Heart right ventricle (tissue), 16 donors: ENCODE measurements at regions not wholly inside any gene's neighbourhood (a gene's known extent, or its start where the extent isn't known, plus 50 kb on each side); places are given as distances from the start of the nearest gene placed in this dataset.

ENCODE experiments used
- ATAC-seq, 8 donors: fragments of 200-7000 bp; cut with Tn5 transposase; one replicate each; pipeline ENCODE4 v1.9.1; 2020; ENCODE audit warnings: mild to moderate bottlenecking in 8 of 8, moderate library complexity in 8 of 8, moderate number of reproducible peaks in 1 of 8
- DNase-seq, 2 donors: peaks; one replicate each; pipeline ENCODE4 v3.0.0-alpha.2; 2020
- H3K27ac ChIP-seq, 10 donors: fragments of 200-600 bp; sonication (generic) in 2 of 10; one replicate each; pipeline versions ENCODE4 v1.5.0 to v1.8.0; 2020 to 2022; ENCODE audit warnings: mild to moderate bottlenecking in 3 of 10
- H3K27me3 ChIP-seq, 7 donors: fragments of 200-600 bp; one replicate each; pipeline ENCODE4 v1.8.0; 2021 to 2022; ENCODE audit warnings: mild to moderate bottlenecking in 2 of 7
- H3K36me3 ChIP-seq, 9 donors: fragments of 200-600 bp; sonication (generic) in 1 of 9; one replicate each; pipeline versions ENCODE4 v1.5.0 to v1.8.0; 2020 to 2022; ENCODE audit warnings: mild to moderate bottlenecking in 2 of 9
- H3K4me1 ChIP-seq, 9 donors: fragments of 200-600 bp; sonication (generic) in 1 of 9; one replicate each; pipeline versions ENCODE4 v1.5.0 to v1.8.0; 2020 to 2022; ENCODE audit warnings: mild to moderate bottlenecking in 4 of 9
- H3K4me3 ChIP-seq, 10 donors: fragments of 200-600 bp; sonication (generic) in 2 of 10; one replicate each; pipeline versions ENCODE4 v1.5.0 to v1.8.0; 2020 to 2022; ENCODE audit warnings: mild to moderate bottlenecking in 7 of 10, moderate library complexity in 2 of 10
- H3K9me3 ChIP-seq, 11 donors: fragments of 200-600 bp in 10 of 11; sonication (generic) in 2 of 11; one replicate each; pipeline versions ENCODE4 v1.5.0 to v1.8.0; 2013 to 2022; ENCODE audit warnings: mild to moderate bottlenecking in 2 of 11, control low read depth in 1 of 11, moderate library complexity in 1 of 11
- CTCF ChIP-seq, 9 donors: fragments of 200-600 bp; sonication (generic) in 2 of 9; IDR thresholded peaks; one replicate each; pipeline versions ENCODE4 v1.5.0 to v1.8.0; 2021 to 2022; ENCODE audit warnings: antibody characterized with exemption in 9 of 9, mild to moderate bottlenecking in 5 of 9, moderate library complexity in 1 of 9
- WGBS, 2 donors: extraction: QIAGEN DNeasy Blood & Tissue Kit; methylation state at CpG; one replicate each; pipeline ENCODE4 v1.1.7; 2013; ENCODE audit warnings: inconsistent platforms in 1 of 2; 5-methylcytosine and 5-hydroxymethylcytosine counted together
- intact Hi-C, 10 donors: fragments of 100-400 bp; cut with DNase I; formaldehyde crosslinking; loops; one replicate each; pipeline versions ENCODE4 v1.11.1 to v1.14.2; 2022
- donor health status: Arrhythmogenic right ventricular cardiomyopathy.
- donor health status: ischemic (EF 13 %, LVEDD 7.1; RV severe dilation, severe dysfunction).
- donor health status: healthy with polysubstance abuse.
- donor health status: DM: no; HTN: yes; CAD: no.
- donor health status: DM: no; HTN: no; CAD: no.
- donor health status: ischemic (EF 25% LVEDD 6.9; RV normal size, moderate dysfunction).
- donor health status: ischemic (EF 25% LVEDD 5.7; RV mildly dilated, moderate dysfunction).
- donor health status: healthy.
- donor health status: DM: yes; HTN: yes; CAD: no.
- donor health status: Ischemic cardiomyopathy.
- donor health status: ischemic (EF 35%, LVEDD 5.7; RV mildly dilated, moderate dysfunction).
- donor health status: nonischemic (EF 11% LVEDD 7.7; RV severe dilation, severe dysfunction).
- donor health status: DM: yes; HTN: yes; CAD: no.
- donor health status: PGD.
- donor health status: ischemic (EF 29% LVEDD 5.4; RV normal size, mild dysfunction).
- donor health status: nonischemic (EF 23%, LVEDD 6.1; RV moderate dilation, normal function).

DNA sequence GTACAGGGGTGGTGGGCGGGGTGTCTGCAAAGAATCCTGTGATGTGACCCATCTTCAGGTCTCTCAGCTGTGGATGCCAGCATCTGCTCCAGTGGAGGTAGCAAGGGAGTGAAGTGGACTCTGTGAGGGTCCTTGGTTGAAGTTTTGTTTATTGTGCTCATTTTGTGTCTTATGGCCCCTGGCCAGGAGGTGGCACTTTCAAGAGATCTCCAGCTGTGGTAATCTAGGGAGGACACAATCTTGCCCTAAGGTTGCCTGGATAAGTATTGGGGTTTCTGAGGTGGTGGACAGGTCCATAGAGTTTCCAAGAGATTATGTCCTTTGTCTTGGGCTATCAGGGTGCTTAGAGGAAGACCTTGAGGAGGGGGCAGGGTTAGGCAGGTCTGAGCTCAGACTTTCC is 260.7 kb downstream of the CCDC59 start:
- intact Hi-C loops = no loop called here
- H3K4me3 ChIP-seq = no peak overlapping the region
- H3K36me3 ChIP-seq = no peaks in the 10 kb centered on the region
- no peak for DNase-seq
- WGBS, 2 donors = 37 to 86% methylated on average over 1 of the region's 1 CpG
- H3K9me3 ChIP-seq = peaks cover 0 to 24% (median 0%) of the 10 kb centered on the region in 11 donors
- no peak overlapping the region for H3K27ac ChIP-seq
- no peaks in the 10 kb centered on the region for H3K27me3 ChIP-seq
- H3K4me1 ChIP-seq = no peaks in the 10 kb centered on the region
- no peak for TF ChIP-seq CTCF (IDR thresholded peaks at IDR 0.05)
- ATAC-seq = no peak

- Histone ChIP-seq H3K36me3 (no peaks in the 10 kb centered on the region), H3K9me3 (peaks cover 0 to 36% (median 2%) of the 10 kb centered on the region in 11 donors), H3K27ac (no peak overlapping the region), H3K4me1 (no peaks in the 10 kb centered on the region), H3K4me3 (no peak overlapping the region), H3K27me3 (no peaks in the 10 kb centered on the region)
- ATAC-seq = no peak
- intact Hi-C loops = no loop called here
- TF ChIP-seq CTCF (IDR thresholded peaks at IDR 0.05) = no peak
- no peak for DNase-seq
- WGBS, 2 donors = 88 to 93% methylated on average over 1 of the region's 1 CpG
Observed at GRCh38 chr12:82090165-82090564, 268.0 kb downstream of the CCDC59 start.

GRCh38 chr12:82089369-82090121 is 268.6 kb downstream of the CCDC59 start:
- ATAC-seq = no peak
- no peak for DNase-seq
- Histone ChIP-seq H3K36me3 (no peaks in the 10 kb centered on the region), H3K9me3 (peaks cover 0 to 41% (median 6%) of the 10 kb centered on the region in 11 donors), H3K4me3 (no peak overlapping the region), H3K27me3 (no peaks in the 10 kb centered on the region), H3K4me1 (no peaks in the 10 kb centered on the region), H3K27ac (no peak overlapping the region)
- no peak for TF ChIP-seq CTCF (IDR thresholded peaks at IDR 0.05)
- intact Hi-C loops = no loop called here
- WGBS, 2 donors = 72 to 76% methylated on average over 7 of the region's 7 CpGs

- DNase-seq = no peak
- H3K36me3 ChIP-seq = no peaks in the 10 kb centered on the region
- H3K27ac ChIP-seq = no peak overlapping the region
- ATAC-seq = no peak
- no peak for TF ChIP-seq CTCF (IDR thresholded peaks at IDR 0.05)
- intact Hi-C loops = no loop called here
- no peaks in the 10 kb centered on the region for H3K27me3 ChIP-seq
- H3K4me1 ChIP-seq = no peaks in the 10 kb centered on the region
- H3K4me3 ChIP-seq = no peak overlapping the region
- H3K9me3 ChIP-seq = peaks cover 0 to 35% (median 8%) of the 10 kb centered on the region in 11 donors
- 43 to 47% methylated on average over 3 of the region's 3 CpGs for WGBS, 2 donors
Observed at GRCh38 chr12:82082501-82082900, 275.7 kb downstream of the CCDC59 start.
